ENCODE measurements at regions not wholly inside any gene's neighbourhood (a gene's known extent, or its start where the extent isn't known, plus 50 kb on each side); places are given as distances from the start of the nearest gene placed in this dataset.

- Histone ChIP-seq H3K27me3 (ENCODE audit: control insufficient read depth in 4 of 4, insufficient read depth in 4 of 4, low read length in 3 of 4) (no peaks in the 10 kb centered on the region), H3K9me3 (ENCODE audit: control insufficient read depth in 4 of 4, low read length in 3 of 4) (no peaks in the 10 kb centered on the region), H3K9ac (ENCODE audit: low read depth in 1 of 2, low read length in 2 of 2) (no peak overlapping the region), H3K36me3 (ENCODE audit: control insufficient read depth in 4 of 4, insufficient read depth in 3 of 4, low read depth in 1 of 4, low read length in 3 of 4) (no peaks in the 10 kb centered on the region), H3K27ac (ENCODE audit: low read depth in 1 of 2, low read length in 2 of 2) (no peak overlapping the region), H3K4me1 (ENCODE audit: control insufficient read depth in 4 of 4, insufficient read depth in 4 of 4, low read length in 3 of 4) (no peaks in the 10 kb centered on the region), H3K4me3 (ENCODE audit: low read depth in 1 of 3, low read length in 3 of 3) (no peak overlapping the region)
- TF ChIP-seq ZBTB33 (IDR thresholded peaks at IDR 0.05) (no peak), ATF3 (IDR thresholded peaks at IDR 0.05) (no peak)
- WGBS = 75% methylated on average over 4 of the region's 4 CpGs
- no peak for DNase-seq (ENCODE audit: low spot score)
Measured at GRCh38 chr12:75695926-75696325, 184.5 kb upstream of the KRR1 start.

- no peak for DNase-seq (ENCODE audit: low spot score)
- H3K9me3 ChIP-seq (ENCODE audit: control insufficient read depth in 4 of 4, low read length in 3 of 4) = no peaks in the 10 kb centered on the region
- no peaks in the 10 kb centered on the region for H3K27me3 ChIP-seq (ENCODE audit: control insufficient read depth in 4 of 4, insufficient read depth in 4 of 4, low read length in 3 of 4)
- no peak overlapping the region for H3K27ac ChIP-seq (ENCODE audit: low read depth in 1 of 2, low read length in 2 of 2)
- H3K36me3 ChIP-seq (ENCODE audit: control insufficient read depth in 4 of 4, insufficient read depth in 3 of 4, low read depth in 1 of 4, low read length in 3 of 4) = no peaks in the 10 kb centered on the region
- WGBS = 93% methylated on average over 1 of the region's 1 CpG
- no peak overlapping the region for H3K4me3 ChIP-seq (ENCODE audit: low read depth in 1 of 3, low read length in 3 of 3)
- H3K4me1 ChIP-seq (ENCODE audit: control insufficient read depth in 4 of 4, insufficient read depth in 4 of 4, low read length in 3 of 4) = no peaks in the 10 kb centered on the region
- H3K9ac ChIP-seq (ENCODE audit: low read depth in 1 of 2, low read length in 2 of 2) = no peak overlapping the region
- TF ChIP-seq MAX (IDR thresholded peaks at IDR 0.05) (no peak), REST (IDR thresholded peaks at IDR 0.05) (no peak), CTCF (IDR thresholded peaks at IDR 0.05; ENCODE audit: low read depth, low read length, missing input control) (no peak), FOXA2 (IDR thresholded peaks at IDR 0.05) (no peak), EGR1 (IDR thresholded peaks at IDR 0.05; ENCODE audit: low read depth in 2 of 2) (no peak), FOXA1 (IDR thresholded peaks at IDR 0.05) (no peak), HNF4G (IDR thresholded peaks at IDR 0.05) (no peak), RAD21 (IDR thresholded peaks at IDR 0.05) (no peak), SP1 (IDR thresholded peaks at IDR 0.05) (no peak), NR2F2 (IDR thresholded peaks at IDR 0.05) (no peak), RXRA (IDR thresholded peaks at IDR 0.05) (no peak), ZBTB33 (IDR thresholded peaks at IDR 0.05) (no peak), HNF4A (conservative IDR thresholded peaks at IDR 0.05) (no peak), GABPA (IDR thresholded peaks at IDR 0.05 in 1 of 2, conservative IDR thresholded peaks at IDR 0.05 in 1 of 2) (no peak), ATF3 (IDR thresholded peaks at IDR 0.05) (no peak), JUND (IDR thresholded peaks at IDR 0.05) (no peak), YY1 (IDR thresholded peaks at IDR 0.05) (no peak), TAF1 (conservative IDR thresholded peaks at IDR 0.05) (no peak)
Measured at GRCh38 chr12:75694534-75695268, 183.3 kb upstream of the KRR1 start.

Measured in liver (tissue), 8 donors.